ENCODE measurements at regions not wholly inside any gene's neighbourhood (a gene's known extent, or its start where the extent isn't known, plus 50 kb on each side); places are given as distances from the start of the nearest gene placed in this dataset.

DNA sequence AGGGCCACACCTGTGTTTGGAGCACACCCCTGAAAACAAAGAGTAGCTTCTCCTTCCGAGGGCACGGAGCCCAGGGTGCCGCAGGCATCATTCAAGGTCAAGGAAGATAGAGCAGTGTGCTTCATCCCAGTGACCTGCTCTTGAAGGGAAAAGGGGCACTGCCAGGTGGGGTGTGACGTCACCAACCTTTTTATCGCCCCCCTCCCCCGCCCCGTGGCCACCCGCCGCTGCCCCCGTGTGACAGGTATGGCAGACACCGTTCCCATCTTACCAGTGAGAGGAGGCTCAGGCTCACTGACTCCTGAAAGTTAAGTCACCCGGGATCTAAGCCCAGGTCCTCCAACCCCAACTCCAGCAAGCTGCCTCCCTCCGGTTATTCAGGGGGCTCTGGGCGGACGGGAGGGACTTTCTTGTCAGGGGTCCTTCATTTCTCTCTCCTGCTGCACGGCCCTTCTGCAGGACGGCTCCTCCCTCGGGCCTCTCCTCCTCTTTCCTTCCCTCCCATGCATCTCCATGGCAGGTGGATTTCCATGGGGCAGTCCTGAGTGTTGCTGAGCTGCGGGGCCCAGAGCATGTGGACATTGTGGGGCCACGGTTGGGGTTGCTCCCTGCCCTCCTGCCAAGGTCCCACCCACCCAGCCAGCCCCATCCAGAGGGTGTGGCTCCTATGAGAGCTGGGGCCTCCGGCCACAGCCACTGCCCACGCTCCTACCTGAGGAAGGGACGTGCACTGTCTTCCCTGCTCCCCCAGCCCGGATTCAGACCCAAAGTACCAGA, 114.1 kb upstream of the HDAC4 start:
- H3K4me1 Mint-ChIP-seq, result peaks cover 2% of the 10 kb centered on the region
- intact Hi-C loops (cut with micrococcal nuclease), result no loop called here

GRCh38 chr2:239512054-239512453, 111.2 kb upstream of the HDAC4 start:
- 84% methylated on average over 5 of the region's 9 CpGs for WGBS (ENCODE audit: insufficient coverage)
- Mint-ChIP-seq H3K27ac (no peak overlapping the region), H3K4me1 (peaks cover 22% of the 10 kb centered on the region), H3K9me3 (peaks cover 3 to 17% (median 13%) of the 10 kb centered on the region in 7 donors), H3K4me3 (no peak overlapping the region), H3K36me3 (no peaks in the 10 kb centered on the region), H3K27me3 (ENCODE audit: low read depth in 3 of 3) (peaks cover 1 to 3% (median 1%) of the 10 kb centered on the region in 3 donors)
- DNase-seq, result no peak
- no peak overlapping the region for H3K4me2 ChIP-seq (replicated peaks; ENCODE audit: extremely low read depth, low read length, poor library complexity, severe bottlenecking)
- intact Hi-C loops (cut with micrococcal nuclease), result no loop called here
- no peak overlapping the region for H3K27ac ChIP-seq (ENCODE audit: low read depth in 1 of 2, low read length in 2 of 2)
- H2AFZ ChIP-seq (ENCODE audit: insufficient read depth, low read depth, low read length, poor library complexity, severe bottlenecking), result no peak overlapping the region
- TF ChIP-seq CTCF (IDR thresholded peaks at IDR 0.05), result no peak
- H3K79me2 ChIP-seq (ENCODE audit: insufficient read depth, low read length), result no peaks in the 10 kb centered on the region
- no peaks in the 10 kb centered on the region for H3K36me3 ChIP-seq (replicated peaks in 1 of 2; ENCODE audit: control insufficient read depth in 1 of 2, insufficient read depth in 2 of 2, low read length in 2 of 2)
- H4K20me1 ChIP-seq (ENCODE audit: insufficient read depth, low read length), result no peaks in the 10 kb centered on the region
- no peak overlapping the region for H3K9ac ChIP-seq (ENCODE audit: insufficient read depth, low read length, poor library complexity, severe bottlenecking)
- H3K4me1 ChIP-seq (ENCODE audit: control insufficient read depth in 1 of 2, insufficient read depth in 2 of 2, low read length in 2 of 2), result peaks cover 19 to 28% of the 10 kb centered on the region in 2 donors
- no peaks in the 10 kb centered on the region for H3K27me3 ChIP-seq (ENCODE audit: control insufficient read depth in 2 of 2, insufficient read depth in 2 of 2, low read length in 2 of 2)
- H3K9me3 ChIP-seq (replicated peaks in 1 of 2; ENCODE audit: control insufficient read depth in 1 of 2, insufficient read depth in 1 of 2, low read length in 2 of 2), result peaks cover 0 to 11% of the 10 kb centered on the region in 2 donors
- no peak overlapping the region for H3K4me3 ChIP-seq (replicated peaks in 1 of 3; ENCODE audit: low read depth in 2 of 3, low read length in 3 of 3)

More for the DNA sequence above, 114.1 kb upstream of the HDAC4 start:
- Histone ChIP-seq H3K36me3 (replicated peaks in 1 of 2; ENCODE audit: control insufficient read depth in 1 of 2, insufficient read depth in 2 of 2, low read length in 2 of 2) (no peaks in the 10 kb centered on the region), H3K27me3 (ENCODE audit: control insufficient read depth in 2 of 2, insufficient read depth in 2 of 2, low read length in 2 of 2) (no peaks in the 10 kb centered on the region), H3K4me3 (replicated peaks in 1 of 3; ENCODE audit: low read depth in 2 of 3, low read length in 3 of 3) (no peak overlapping the region), H2AFZ (ENCODE audit: insufficient read depth, low read depth, low read length, poor library complexity, severe bottlenecking) (no peak overlapping the region), H3K4me1 (ENCODE audit: control insufficient read depth in 1 of 2, insufficient read depth in 2 of 2, low read length in 2 of 2) (peaks cover 0 to under 1% of the 10 kb centered on the region in 2 donors), H3K4me2 (replicated peaks; ENCODE audit: extremely low read depth, low read length, poor library complexity, severe bottlenecking) (no peak overlapping the region), H3K79me2 (ENCODE audit: insufficient read depth, low read length) (no peaks in the 10 kb centered on the region), H3K9ac (ENCODE audit: insufficient read depth, low read length, poor library complexity, severe bottlenecking) (no peak overlapping the region), H3K9me3 (replicated peaks in 1 of 2; ENCODE audit: control insufficient read depth in 1 of 2, insufficient read depth in 1 of 2, low read length in 2 of 2) (peaks cover 0 to 11% of the 10 kb centered on the region in 2 donors), H3K27ac (ENCODE audit: low read depth in 1 of 2, low read length in 2 of 2) (no peak overlapping the region), H4K20me1 (ENCODE audit: insufficient read depth, low read length) (no peaks in the 10 kb centered on the region)
- no peaks in the 10 kb centered on the region for H3K36me3 Mint-ChIP-seq
- H3K27ac Mint-ChIP-seq, result no peak overlapping the region
- DNase-seq, result no peak
- peaks cover 3 to 18% (median 13%) of the 10 kb centered on the region in 7 donors for H3K9me3 Mint-ChIP-seq
- TF ChIP-seq CTCF (IDR thresholded peaks at IDR 0.05), result no peak
- 91% methylated on average over 18 of the region's 24 CpGs for WGBS (ENCODE audit: insufficient coverage)
- H3K4me3 Mint-ChIP-seq, result no peak overlapping the region
- peaks cover 3 to 5% (median 5%) of the 10 kb centered on the region in 3 donors for H3K27me3 Mint-ChIP-seq (ENCODE audit: low read depth in 3 of 3)
